ENCODE measurements at regions not wholly inside any gene's neighbourhood (a gene's known extent, or its start where the extent isn't known, plus 50 kb on each side); places are given as distances from the start of the nearest gene placed in this dataset.
"Not testable (repeated sequence)": the region's sequence is repeated elsewhere in the genome, so short reads cannot be mapped to it uniquely, and the experiment has no call there.

DNA sequence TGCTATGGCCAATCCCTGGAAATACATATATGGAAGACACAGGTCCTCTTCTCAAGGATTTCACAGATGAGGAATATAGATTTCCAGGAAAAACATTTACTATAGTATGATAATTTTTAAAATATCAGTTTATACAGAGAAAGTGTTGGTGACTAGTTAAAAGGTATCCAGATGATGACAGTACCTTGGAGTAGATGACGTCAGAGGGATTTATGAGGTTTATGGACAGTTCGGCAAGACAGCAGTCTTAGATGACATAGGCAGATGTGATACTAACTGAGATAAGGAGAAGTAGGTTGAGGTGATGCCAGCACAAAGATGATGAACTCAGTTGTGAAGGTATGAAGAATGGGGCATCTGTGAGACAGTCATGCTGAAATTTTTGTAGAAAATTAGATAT lies 750.3 kb downstream of the PRELID2 start:
- DNase-seq (ENCODE audit: low spot score), result no peak

GRCh38 chr5:145077028-145077427 lies 758.1 kb downstream of the PRELID2 start:
- no peak for DNase-seq (ENCODE audit: low spot score)

DNA sequence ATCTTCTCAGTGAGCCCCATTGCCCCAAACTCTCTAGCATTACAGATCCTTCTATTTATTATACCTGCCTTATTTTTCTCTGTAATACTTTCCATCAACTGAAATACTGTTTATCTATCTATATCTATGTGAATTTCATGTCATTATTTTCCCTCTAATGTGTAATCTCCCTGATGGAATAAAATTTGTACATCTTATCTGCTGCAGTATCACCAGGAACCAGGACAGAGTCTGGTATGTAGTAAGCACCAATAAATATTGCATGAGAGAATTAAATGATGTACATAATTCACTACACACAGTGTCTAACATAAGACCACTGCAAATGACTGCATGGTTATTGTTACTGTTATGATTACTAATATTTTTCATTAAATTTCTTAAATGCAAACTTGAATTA lies 759.1 kb downstream of the PRELID2 start:
- DNase-seq (ENCODE audit: low spot score), result no peak

- no peak for DNase-seq (ENCODE audit: low spot score)
Observed at GRCh38 chr5:145072889-145073288, 762.3 kb downstream of the PRELID2 start.

DNA sequence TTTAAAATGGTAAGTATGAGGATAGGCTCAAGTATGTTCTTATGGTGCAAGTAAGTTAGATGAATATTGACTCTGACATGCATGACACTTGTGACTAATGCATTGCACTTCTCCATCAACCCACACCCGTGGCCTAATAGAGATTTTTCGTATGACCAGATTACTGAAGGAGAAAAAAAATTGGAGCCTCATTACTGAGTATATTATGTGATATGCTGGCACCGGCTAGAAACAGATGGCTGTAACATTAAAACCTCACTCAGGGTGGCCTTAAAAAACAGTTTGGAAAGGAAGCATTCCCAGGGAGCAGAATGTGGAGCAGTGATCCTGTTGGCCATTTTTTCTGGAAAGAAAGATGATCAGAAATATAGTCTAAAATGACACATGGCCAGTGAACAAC lies 766.4 kb downstream of the PRELID2 start:
- no peak for DNase-seq (ENCODE audit: low spot score)

GRCh38 chr5:145062280-145063062 lies 772.7 kb downstream of the PRELID2 start:
- no peak for DNase-seq (ENCODE audit: low spot score)

GRCh38 chr5:145056800-145057199 lies 778.3 kb downstream of the PRELID2 start:
- DNase-seq (ENCODE audit: low spot score), result peak; percentile 47

- no peak for DNase-seq (ENCODE audit: low spot score)
Observed at GRCh38 chr5:145050181-145050580, 785.0 kb downstream of the PRELID2 start.

- no peak for DNase-seq (ENCODE audit: low spot score)
Observed at GRCh38 chr5:145044970-145045369, 790.2 kb downstream of the PRELID2 start.

DNA sequence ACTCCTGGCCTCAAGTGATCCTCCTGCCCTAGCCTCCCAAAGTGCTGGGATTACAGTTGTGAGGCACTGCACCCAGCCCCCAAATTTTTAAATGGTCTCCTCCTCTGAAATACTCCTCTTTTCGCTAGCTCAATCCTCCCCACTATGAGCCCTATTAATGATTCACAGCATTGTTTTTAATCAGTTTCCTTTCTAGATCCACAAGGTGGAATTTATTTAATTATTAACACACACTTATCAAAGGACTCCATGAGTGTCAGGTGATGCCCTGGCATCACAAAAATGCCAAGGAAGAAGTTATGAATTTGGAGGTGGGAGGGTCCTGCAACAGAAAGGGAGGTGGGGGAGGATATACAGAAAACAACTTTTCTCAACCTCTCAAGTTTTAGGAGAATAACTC lies 806.5 kb downstream of the PRELID2 start:
- DNase-seq (ENCODE audit: low spot score), result no peak

GRCh38 chr5:145027286-145027685 lies 807.9 kb downstream of the PRELID2 start:
- DNase-seq (ENCODE audit: low spot score), result no peak

DNA sequence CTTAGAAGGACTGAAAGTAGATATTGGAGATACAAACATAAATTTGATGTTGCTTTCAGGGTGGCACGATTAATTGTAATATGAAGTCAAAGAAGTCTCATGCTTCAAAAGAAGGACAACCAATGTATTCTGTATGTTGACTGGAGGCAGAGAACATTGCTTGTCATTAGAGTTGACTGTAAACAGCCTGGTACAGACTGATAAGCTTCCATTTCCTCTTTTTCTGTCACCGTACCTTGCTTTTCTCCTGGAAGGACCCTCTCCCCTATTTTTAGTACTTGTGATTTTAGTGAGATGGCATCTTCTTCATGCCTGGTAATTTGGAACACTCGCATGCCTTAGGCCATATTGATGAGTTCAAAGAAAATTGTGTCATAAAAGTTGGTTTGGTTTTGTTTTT lies 809.4 kb downstream of the PRELID2 start:
- DNase-seq (ENCODE audit: low spot score), result no peak

GRCh38 chr5:145015146-145015545 lies 820.0 kb downstream of the PRELID2 start:
- no peak for DNase-seq (ENCODE audit: low spot score)

- DNase-seq (ENCODE audit: low spot score), result no peak
Observed at GRCh38 chr5:145014109-145014508, 821.0 kb downstream of the PRELID2 start.

DNA sequence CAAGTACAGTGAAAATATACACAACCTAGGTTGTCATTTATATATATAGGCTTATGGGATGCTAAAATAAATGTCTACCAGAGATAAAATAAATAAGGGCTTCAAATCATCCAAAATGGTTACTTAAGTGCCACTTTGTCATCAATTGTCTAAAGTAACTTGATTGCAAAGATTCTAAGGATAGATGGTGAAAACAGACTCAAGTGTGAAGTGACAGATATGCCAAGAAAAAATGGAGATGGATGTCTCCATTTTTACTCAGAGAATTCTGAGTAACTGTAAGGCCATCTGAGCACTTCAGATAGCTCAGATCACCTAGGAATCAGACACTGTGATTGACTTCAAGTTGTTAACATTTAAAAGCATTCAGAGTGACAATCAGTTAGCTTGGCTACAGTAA lies 824.3 kb downstream of the PRELID2 start:
- no peak for DNase-seq (ENCODE audit: low spot score)

GRCh38 chr5:145008876-145009530 lies 826.1 kb downstream of the PRELID2 start:
- DNase-seq (ENCODE audit: low spot score), result no peak

GRCh38 chr5:144994356-144994755 lies 823.7 kb downstream of the KCTD16 start:
- not testable (repeated sequence) for DNase-seq (ENCODE audit: low spot score)

DNA sequence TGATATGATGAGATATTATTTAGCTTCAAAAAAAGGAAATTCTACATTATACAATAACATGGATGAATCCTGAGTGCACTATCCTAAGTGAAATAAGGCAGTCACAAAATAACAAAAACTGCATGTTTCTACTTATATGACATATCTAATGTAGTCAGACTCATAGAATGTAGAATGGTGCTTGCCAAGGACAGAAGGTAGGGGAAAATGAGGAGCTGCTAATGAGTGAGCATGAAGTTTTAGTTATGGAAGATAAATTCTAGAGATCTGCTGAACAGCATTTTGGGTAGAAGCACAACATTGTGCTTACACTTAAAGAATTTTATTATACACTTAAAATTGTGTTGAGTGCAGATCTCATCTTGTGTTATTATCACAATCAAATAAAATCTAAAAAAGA lies 812.4 kb downstream of the KCTD16 start:
- DNase-seq (ENCODE audit: low spot score), result no peak

- DNase-seq (ENCODE audit: low spot score), result no peak
Observed at GRCh38 chr5:144979516-144980264, 809.0 kb downstream of the KCTD16 start.

DNA sequence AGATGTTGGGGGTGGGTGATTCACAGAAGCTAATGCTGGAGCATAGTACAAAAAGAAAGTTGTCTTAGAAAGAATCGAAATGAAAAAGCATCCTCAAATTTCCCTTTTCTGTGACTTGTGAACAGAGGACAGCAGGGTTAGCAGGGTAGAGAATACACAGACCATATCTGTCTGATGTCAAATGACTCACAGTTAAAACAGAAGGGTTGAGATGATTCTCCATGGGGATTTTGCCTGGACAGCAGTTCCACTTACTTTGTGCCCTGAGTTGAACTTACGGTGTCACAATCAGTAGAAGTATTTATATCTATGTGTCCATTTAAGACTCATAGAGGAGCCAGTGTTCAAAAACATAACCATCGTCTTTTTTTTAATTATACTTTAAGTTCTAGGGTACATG lies 801.6 kb downstream of the KCTD16 start:
- DNase-seq (ENCODE audit: low spot score), result no peak

GRCh38 chr5:144971108-144971850 lies 800.6 kb downstream of the KCTD16 start:
- no peak for DNase-seq (ENCODE audit: low spot score)

DNA sequence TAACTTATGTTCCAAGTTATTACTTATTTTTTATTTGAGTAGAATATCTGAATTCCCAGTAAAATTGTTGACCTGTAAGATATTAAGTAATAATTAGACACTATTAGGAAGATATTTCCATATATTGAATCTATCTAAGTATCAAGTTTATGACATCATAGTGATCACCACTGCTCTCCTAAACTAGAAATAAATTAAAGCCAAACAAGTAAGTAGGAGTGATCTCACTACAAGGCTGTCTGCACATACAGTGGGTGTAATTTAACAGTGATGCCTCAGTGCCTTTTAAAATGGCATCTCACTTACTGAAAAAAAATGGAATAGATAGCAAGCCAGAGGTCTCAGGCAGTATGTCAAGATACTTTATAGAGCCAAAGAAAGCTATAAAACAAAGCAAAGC lies 789.6 kb downstream of the KCTD16 start:
- no peak for DNase-seq (ENCODE audit: low spot score)

Measured in RKO (cell line).